Activated naive CD8-positive, alpha-beta T cell treated with anti-CD3 and anti-CD28 coated beads, Interleukin-2, amount 10 ng/mL, durations not matched to agents 7 days and 5 days (primary cell): ENCODE measurements at regions not wholly inside any gene's neighbourhood (a gene's known extent, or its start where the extent isn't known, plus 50 kb on each side); places are given as distances from the start of the nearest gene placed in this dataset.

Source experiments
- ATAC-seq: fragments of 150-1000 bp; cut with Tn5 transposase; one replicate; pipeline ENCODE4 v1.10.0; 2021; ENCODE audit warnings: low read depth, moderate library complexity
- POLR2A ChIA-PET: fragments of 350-600 bp; sonication (Branson Sonifier 250); formaldehyde crosslinking; loops from one replicate; lab custom pipeline; 2021; ENCODE audit warnings: antibody characterized with exemption; lab: Charles Lee
- DNase-seq: peaks from one replicate; pipeline ENCODE4 v3.0.0; 2021
- H3K27ac Mint-ChIP-seq: one replicate; pipeline ENCODE4 v1.8.0; 2022; ENCODE audit warnings: mild to moderate bottlenecking, mixed read lengths
- H3K27me3 Mint-ChIP-seq: one replicate; pipeline ENCODE4 v1.8.0; 2022; ENCODE audit warnings: mild to moderate bottlenecking, moderate library complexity, mixed read lengths
- H3K36me3 Mint-ChIP-seq: one replicate; pipeline ENCODE4 v1.8.0; 2021; ENCODE audit warnings: mild to moderate bottlenecking, mixed read lengths
- H3K4me1 Mint-ChIP-seq: one replicate; pipeline ENCODE4 v1.8.0; 2021; ENCODE audit warnings: mixed read lengths
- H3K4me3 Mint-ChIP-seq: one replicate; pipeline ENCODE4 v1.8.0; 2022; ENCODE audit warnings: mild to moderate bottlenecking, moderate library complexity, mixed read lengths
- H3K9me3 Mint-ChIP-seq: one replicate; pipeline ENCODE4 v1.8.0; 2021; ENCODE audit warnings: mixed read lengths

DNA sequence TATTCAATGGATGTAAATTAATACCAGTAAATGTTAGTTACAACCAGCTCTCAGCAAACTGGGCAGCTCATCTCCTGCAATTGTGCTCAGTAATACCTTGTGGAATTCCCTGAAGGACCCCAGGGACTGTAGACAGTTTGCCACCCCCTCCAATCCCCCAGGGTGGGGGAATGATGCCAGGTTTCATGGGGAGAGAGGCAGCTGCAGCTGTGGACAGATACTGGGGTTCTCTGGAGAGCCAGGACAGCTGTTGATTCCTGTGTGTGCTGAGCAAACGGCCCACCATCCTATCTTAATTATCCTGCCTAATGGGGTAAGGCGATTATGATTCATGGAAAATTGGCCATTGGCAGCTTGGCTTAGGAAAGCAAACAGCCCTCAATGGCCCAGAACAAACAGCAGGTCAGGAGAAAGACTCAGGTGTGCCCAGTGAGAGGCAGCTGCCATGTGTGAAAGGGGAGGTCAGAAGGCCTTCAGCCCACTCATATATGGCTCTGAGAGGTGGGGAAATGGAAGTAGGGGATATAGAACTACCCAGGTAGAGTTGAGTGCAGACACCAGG is 148.9 kb upstream of the CTTNBP2NL start:
- Mint-ChIP-seq H3K4me1 (no peaks in the 10 kb centered on the region), H3K9me3 (no peaks in the 10 kb centered on the region), H3K4me3 (no peak overlapping the region), H3K36me3 (no peaks in the 10 kb centered on the region), H3K27me3 (peaks cover 6% of the 10 kb centered on the region), H3K27ac (no peak overlapping the region)
- no peak for DNase-seq
- ATAC-seq, result no peak
- POLR2A ChIA-PET, result no interaction called here

DNA sequence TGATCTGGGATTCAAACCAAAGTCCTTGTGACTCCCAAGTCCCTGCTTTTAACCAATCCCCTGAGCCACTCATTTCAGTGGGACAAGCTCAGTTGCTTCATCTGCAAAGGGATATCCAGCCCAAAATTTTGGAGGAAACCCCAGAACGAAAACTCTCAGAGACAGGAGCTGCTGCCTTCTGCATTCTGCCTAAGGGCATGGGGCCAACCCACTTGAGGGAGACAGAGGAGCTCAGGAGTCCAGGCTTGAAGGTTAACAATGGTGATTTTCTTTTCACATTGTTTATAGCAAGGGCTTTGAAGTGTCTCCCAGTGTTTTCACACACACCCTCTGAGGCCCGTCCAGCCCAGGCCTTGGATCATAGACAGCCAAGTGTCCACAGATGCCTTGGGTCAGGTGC is 148.1 kb upstream of the CTTNBP2NL start:
- DNase-seq, result no peak
- POLR2A ChIA-PET, result no interaction called here
- Mint-ChIP-seq H3K9me3 (no peaks in the 10 kb centered on the region), H3K27ac (no peak overlapping the region), H3K27me3 (peaks cover 6% of the 10 kb centered on the region), H3K4me3 (no peak overlapping the region), H3K36me3 (no peaks in the 10 kb centered on the region), H3K4me1 (no peaks in the 10 kb centered on the region)
- ATAC-seq, result no peak

GRCh38 chr1:112250892-112251291 is 145.1 kb upstream of the CTTNBP2NL start:
- POLR2A ChIA-PET, result no interaction called here
- H3K36me3 Mint-ChIP-seq, result no peaks in the 10 kb centered on the region
- no peaks in the 10 kb centered on the region for H3K9me3 Mint-ChIP-seq
- H3K27ac Mint-ChIP-seq, result no peak overlapping the region
- DNase-seq, result no peak
- no peaks in the 10 kb centered on the region for H3K4me1 Mint-ChIP-seq
- no peak overlapping the region for H3K4me3 Mint-ChIP-seq
- H3K27me3 Mint-ChIP-seq, result peaks cover 13% of the 10 kb centered on the region
- ATAC-seq, result no peak

GRCh38 chr1:112251766-112252506 is 144.1 kb upstream of the CTTNBP2NL start:
- POLR2A ChIA-PET, result no interaction called here
- H3K9me3 Mint-ChIP-seq, result no peaks in the 10 kb centered on the region

GRCh38 chr1:112253366-112253765 is 142.6 kb upstream of the CTTNBP2NL start:
- H3K4me3 Mint-ChIP-seq, result no peak overlapping the region
- H3K27me3 Mint-ChIP-seq, result peaks cover 10% of the 10 kb centered on the region
- POLR2A ChIA-PET, result no interaction called here
- ATAC-seq (no peak), DNase-seq (no peak)
- H3K36me3 Mint-ChIP-seq, result no peaks in the 10 kb centered on the region
- H3K9me3 Mint-ChIP-seq, result no peaks in the 10 kb centered on the region
- H3K27ac Mint-ChIP-seq, result no peak overlapping the region
- no peaks in the 10 kb centered on the region for H3K4me1 Mint-ChIP-seq

More at GRCh38 chr1:112251766-112252506, 144.1 kb upstream of the CTTNBP2NL start:
- ATAC-seq (no peak), DNase-seq (no peak)
- Mint-ChIP-seq H3K27me3 (peaks cover 13% of the 10 kb centered on the region), H3K27ac (no peak overlapping the region), H3K4me3 (no peak overlapping the region), H3K36me3 (no peaks in the 10 kb centered on the region), H3K4me1 (no peaks in the 10 kb centered on the region)

- ATAC-seq (no peak), DNase-seq (no peak)
- Mint-ChIP-seq H3K27me3 (peaks cover 7% of the 10 kb centered on the region), H3K4me3 (no peak overlapping the region), H3K4me1 (no peaks in the 10 kb centered on the region), H3K9me3 (no peaks in the 10 kb centered on the region), H3K27ac (no peak overlapping the region), H3K36me3 (no peaks in the 10 kb centered on the region)
- POLR2A ChIA-PET, result no interaction called here
Measured at GRCh38 chr1:112255080-112255479, 140.9 kb upstream of the CTTNBP2NL start.

DNA sequence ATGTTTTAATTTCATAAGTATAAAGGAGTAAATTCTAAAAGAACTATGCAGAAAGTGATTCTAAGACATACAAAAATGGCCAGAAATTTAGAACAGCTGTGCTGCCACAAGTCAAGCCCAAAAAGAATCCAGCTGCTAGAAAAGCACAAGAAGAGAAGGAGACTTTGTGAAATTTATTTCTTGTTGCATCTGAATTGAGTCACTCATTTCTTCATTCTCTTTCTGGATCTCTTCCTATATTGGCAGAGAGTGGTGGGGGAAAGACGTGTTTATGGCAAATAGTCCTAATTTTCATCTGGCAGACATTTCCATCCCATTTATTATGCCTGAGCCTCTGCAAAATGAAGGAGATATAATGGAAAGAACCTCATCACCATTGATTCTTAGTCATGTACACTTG is 139.6 kb upstream of the CTTNBP2NL start:
- H3K4me3 Mint-ChIP-seq, result no peak overlapping the region
- no peaks in the 10 kb centered on the region for H3K4me1 Mint-ChIP-seq
- DNase-seq (no peak), ATAC-seq (no peak)
- H3K27me3 Mint-ChIP-seq, result peaks cover 7% of the 10 kb centered on the region
- no peaks in the 10 kb centered on the region for H3K36me3 Mint-ChIP-seq
- H3K9me3 Mint-ChIP-seq, result no peaks in the 10 kb centered on the region
- POLR2A ChIA-PET, result no interaction called here
- H3K27ac Mint-ChIP-seq, result no peak overlapping the region

DNA sequence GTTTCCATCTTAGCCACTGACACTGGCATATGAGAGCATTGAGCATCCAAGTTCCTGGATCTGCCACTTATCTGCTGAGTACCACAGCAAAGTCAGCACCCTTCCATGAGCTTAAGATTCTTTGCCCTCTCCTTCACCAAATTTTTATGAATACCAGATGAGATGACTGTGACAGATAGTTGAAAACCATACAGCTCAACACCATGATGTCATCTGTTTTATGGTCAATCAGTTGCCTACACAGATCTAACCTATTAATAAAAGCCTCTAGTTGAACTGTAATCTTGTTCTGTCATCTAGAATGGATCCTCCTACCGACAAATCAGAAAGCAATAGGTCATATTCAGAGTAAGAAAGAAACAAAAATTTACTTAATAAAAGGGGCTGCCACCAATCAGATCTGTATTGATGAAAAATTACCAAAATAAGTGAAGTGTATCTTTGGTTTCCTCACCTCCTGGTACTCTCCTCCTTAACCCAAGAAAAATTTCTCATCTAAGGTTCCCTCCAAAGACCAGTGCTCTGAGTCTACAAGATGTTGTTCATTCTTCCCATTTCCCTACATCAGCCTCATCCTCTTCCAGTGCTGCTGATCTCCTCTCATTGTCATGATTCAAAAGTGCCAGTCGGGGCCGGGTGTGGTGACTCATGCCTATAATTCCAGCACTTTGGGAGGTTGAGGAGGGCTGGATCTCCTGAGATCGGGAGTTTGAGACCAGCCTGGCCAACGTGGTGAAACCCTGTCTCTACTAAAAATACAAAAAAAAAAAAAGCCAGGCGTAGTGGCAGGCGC is 138.8 kb upstream of the CTTNBP2NL start:
- no peaks in the 10 kb centered on the region for H3K9me3 Mint-ChIP-seq
- no peak overlapping the region for H3K27ac Mint-ChIP-seq
- H3K27me3 Mint-ChIP-seq, result peaks cover 7% of the 10 kb centered on the region
- DNase-seq, result no peak
- no peaks in the 10 kb centered on the region for H3K4me1 Mint-ChIP-seq
- POLR2A ChIA-PET, result no interaction called here
- H3K36me3 Mint-ChIP-seq, result no peaks in the 10 kb centered on the region
- no peak for ATAC-seq
- H3K4me3 Mint-ChIP-seq, result no peak overlapping the region

- H3K36me3 Mint-ChIP-seq, result no peaks in the 10 kb centered on the region
- POLR2A ChIA-PET, result no interaction called here
- ATAC-seq, result no peak
Measured at GRCh38 chr1:112260699-112261098, 135.3 kb upstream of the CTTNBP2NL start.

GRCh38 chr1:112262316-112262715 is 133.7 kb upstream of the CTTNBP2NL start:
- POLR2A ChIA-PET, result no interaction called here
- Mint-ChIP-seq H3K9me3 (no peaks in the 10 kb centered on the region), H3K4me3 (no peak overlapping the region), H3K4me1 (no peaks in the 10 kb centered on the region), H3K27me3 (no peaks in the 10 kb centered on the region), H3K36me3 (no peaks in the 10 kb centered on the region), H3K27ac (no peak overlapping the region)
- ATAC-seq, result no peak
- no peak for DNase-seq

More at GRCh38 chr1:112260699-112261098, 135.3 kb upstream of the CTTNBP2NL start:
- H3K27me3 Mint-ChIP-seq, result no peaks in the 10 kb centered on the region
- H3K9me3 Mint-ChIP-seq, result no peaks in the 10 kb centered on the region
- no peak overlapping the region for H3K27ac Mint-ChIP-seq
- no peak overlapping the region for H3K4me3 Mint-ChIP-seq
- no peaks in the 10 kb centered on the region for H3K4me1 Mint-ChIP-seq
- no peak for DNase-seq

GRCh38 chr1:112263042-112263441 is 133.0 kb upstream of the CTTNBP2NL start:
- POLR2A ChIA-PET, result no interaction called here
- ATAC-seq (no peak), DNase-seq (no peak)
- Mint-ChIP-seq H3K27me3 (no peaks in the 10 kb centered on the region), H3K9me3 (no peaks in the 10 kb centered on the region), H3K36me3 (no peaks in the 10 kb centered on the region), H3K4me1 (no peaks in the 10 kb centered on the region), H3K4me3 (no peak overlapping the region), H3K27ac (no peak overlapping the region)

GRCh38 chr1:112263453-112263852 is 132.6 kb upstream of the CTTNBP2NL start:
- Mint-ChIP-seq H3K27me3 (no peaks in the 10 kb centered on the region), H3K4me1 (no peaks in the 10 kb centered on the region), H3K9me3 (no peaks in the 10 kb centered on the region), H3K36me3 (no peaks in the 10 kb centered on the region), H3K4me3 (no peak overlapping the region), H3K27ac (no peak overlapping the region)
- no peak for ATAC-seq
- no peak for DNase-seq
- POLR2A ChIA-PET, result no interaction called here

DNA sequence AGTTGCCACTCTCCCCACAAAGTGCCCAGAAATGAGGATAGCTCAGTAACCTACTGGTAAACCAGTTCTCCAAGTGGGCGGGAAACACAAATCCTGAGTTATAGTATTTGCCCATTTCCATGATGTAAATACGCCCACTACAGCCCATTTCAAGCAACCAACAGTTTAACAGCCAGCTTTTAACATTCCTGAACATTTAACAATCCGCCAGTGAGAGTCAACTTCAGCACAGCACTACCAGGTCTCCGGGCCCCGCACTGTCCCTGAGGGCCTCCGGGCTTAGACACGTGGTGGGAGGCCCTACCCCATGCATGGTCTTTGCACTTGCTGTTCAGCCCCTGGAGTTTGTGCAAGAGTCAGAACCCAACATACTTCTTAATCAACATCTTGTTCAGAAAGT is 132.0 kb upstream of the CTTNBP2NL start:
- Mint-ChIP-seq H3K27me3 (no peaks in the 10 kb centered on the region), H3K9me3 (no peaks in the 10 kb centered on the region), H3K4me3 (no peak overlapping the region), H3K4me1 (no peaks in the 10 kb centered on the region), H3K36me3 (no peaks in the 10 kb centered on the region), H3K27ac (no peak overlapping the region)
- POLR2A ChIA-PET, result no interaction called here
- DNase-seq (no peak), ATAC-seq (no peak)

DNA sequence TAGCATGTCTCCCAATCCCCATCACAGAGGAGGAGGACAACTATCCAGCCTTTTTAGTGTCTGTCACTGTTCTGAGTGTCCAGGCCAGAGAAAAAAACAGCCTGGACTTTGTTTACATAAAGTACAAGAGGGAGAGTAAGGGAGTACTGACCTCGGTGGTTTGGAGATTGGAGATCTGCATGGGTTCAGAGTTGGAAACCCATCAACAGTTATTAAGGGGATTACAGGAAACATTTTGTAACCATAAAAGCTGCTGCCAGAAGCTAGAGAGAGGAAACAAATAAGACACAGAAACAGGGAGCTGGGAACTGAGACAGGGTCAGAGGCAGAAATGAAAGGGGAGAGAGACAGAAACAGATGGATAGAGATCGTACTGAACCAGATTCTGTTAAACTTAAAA is 131.5 kb upstream of the CTTNBP2NL start:
- no peaks in the 10 kb centered on the region for H3K4me1 Mint-ChIP-seq
- H3K4me3 Mint-ChIP-seq, result no peak overlapping the region
- H3K9me3 Mint-ChIP-seq, result no peaks in the 10 kb centered on the region
- ATAC-seq (no peak), DNase-seq (no peak)
- no peaks in the 10 kb centered on the region for H3K27me3 Mint-ChIP-seq
- no peaks in the 10 kb centered on the region for H3K36me3 Mint-ChIP-seq
- no peak overlapping the region for H3K27ac Mint-ChIP-seq
- POLR2A ChIA-PET, result no interaction called here
